Nephron progenitor cell (in vitro differentiated cells): ENCODE measurements at regions not wholly inside any gene's neighbourhood (a gene's known extent, or its start where the extent isn't known, plus 50 kb on each side); places are given as distances from the start of the nearest gene placed in this dataset.

Experiments
- DNase-seq: peaks from one replicate; pipeline ENCODE4 v3.0.0; 2021
- H3K27ac Mint-ChIP-seq: 2 replicates; pipeline ENCODE4 v1.8.0; 2021; ENCODE audit warnings: mild to moderate bottlenecking, moderate library complexity, mixed read lengths
- H3K27me3 Mint-ChIP-seq: 2 replicates; pipeline ENCODE4 v1.8.0; 2021; ENCODE audit warnings: mild to moderate bottlenecking, low read depth, mixed read lengths; ENCODE audit not compliant: poor library complexity
- H3K36me3 Mint-ChIP-seq: 2 replicates; pipeline ENCODE4 v1.8.0; 2021; ENCODE audit warnings: low read depth, mixed read lengths
- H3K4me1 Mint-ChIP-seq: 2 replicates; pipeline ENCODE4 v1.8.0; 2021; ENCODE audit warnings: mixed read lengths
- H3K4me3 Mint-ChIP-seq: 2 replicates; pipeline ENCODE4 v1.8.0; 2021; ENCODE audit warnings: mild to moderate bottlenecking, moderate library complexity, mixed read lengths
- H3K9me3 Mint-ChIP-seq: 2 replicates; pipeline ENCODE4 v1.8.0; 2021; ENCODE audit warnings: mild to moderate bottlenecking, moderate library complexity, mixed read lengths
- CTCF ChIP-seq: fragments of 200-600 bp; sonication (generic); IDR thresholded peaks from 2 replicates; pipeline ENCODE4 v1.5.0; 2021; ENCODE audit warnings: antibody characterized with exemption

DNA sequence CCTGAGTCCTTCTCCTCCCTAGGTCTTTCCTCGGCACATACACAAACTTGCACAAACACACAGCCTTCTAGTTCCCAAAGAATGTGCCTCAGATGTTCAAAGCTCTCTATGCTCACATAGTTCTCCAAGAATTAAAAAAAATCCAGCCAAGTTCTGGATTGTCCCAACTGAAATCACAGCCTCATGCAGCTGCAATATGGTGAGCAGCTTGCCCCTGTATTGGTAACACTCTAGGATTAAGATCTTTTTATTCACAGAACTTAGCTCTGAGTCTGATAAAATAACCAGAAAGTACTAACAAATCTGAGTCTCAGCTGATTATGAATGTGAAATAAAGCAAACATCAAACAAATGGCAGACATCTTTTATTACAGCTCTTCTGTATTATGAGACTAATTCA is 604.8 kb upstream of the PFKP start:
- Mint-ChIP-seq H3K9me3 (peaks cover 40% of the 10 kb centered on the region), H3K27ac (no peak overlapping the region), H3K36me3 (no peaks in the 10 kb centered on the region), H3K4me1 (no peaks in the 10 kb centered on the region), H3K4me3 (no peak overlapping the region), H3K27me3 (peaks cover 1% of the 10 kb centered on the region)
- DNase-seq, result no peak
- TF ChIP-seq CTCF, result no peak

- TF ChIP-seq CTCF, result no peak
- Mint-ChIP-seq H3K27me3 (peaks cover 11% of the 10 kb centered on the region), H3K4me1 (no peaks in the 10 kb centered on the region), H3K27ac (no peak overlapping the region), H3K4me3 (no peak overlapping the region), H3K9me3 (peaks cover 32% of the 10 kb centered on the region), H3K36me3 (no peaks in the 10 kb centered on the region)
- DNase-seq, result no peak
These were observed 606.5 kb upstream of the PFKP start for GRCh38 chr10:2460812-2461211.

GRCh38 chr10:2459713-2460112 is 607.6 kb upstream of the PFKP start:
- no peak for TF ChIP-seq CTCF
- no peaks in the 10 kb centered on the region for H3K4me1 Mint-ChIP-seq
- no peak overlapping the region for H3K4me3 Mint-ChIP-seq
- DNase-seq, result no peak
- no peak overlapping the region for H3K27ac Mint-ChIP-seq
- peaks cover 23% of the 10 kb centered on the region for H3K9me3 Mint-ChIP-seq
- H3K27me3 Mint-ChIP-seq, result peaks cover 17% of the 10 kb centered on the region
- no peaks in the 10 kb centered on the region for H3K36me3 Mint-ChIP-seq

DNA sequence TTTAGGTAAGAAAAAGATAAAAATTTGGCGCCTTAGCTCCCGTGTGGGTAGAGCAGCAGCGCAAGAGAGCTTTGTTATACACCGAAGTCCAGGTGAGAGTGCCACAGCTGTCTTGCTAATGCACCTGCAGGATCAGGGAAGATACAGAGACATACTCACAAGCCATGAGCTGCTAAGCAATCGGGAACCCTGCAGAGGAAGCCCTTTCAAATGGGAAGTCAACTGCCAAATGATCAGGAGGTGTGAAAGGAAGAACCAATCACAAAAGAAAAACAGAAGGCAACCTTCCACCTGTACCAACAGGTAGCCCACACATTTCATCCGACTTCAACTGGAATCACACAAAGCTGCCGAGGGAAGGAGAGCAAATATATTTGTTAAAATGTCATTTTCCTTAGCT is 610.5 kb upstream of the PFKP start:
- H3K27ac Mint-ChIP-seq, result no peak overlapping the region

DNA sequence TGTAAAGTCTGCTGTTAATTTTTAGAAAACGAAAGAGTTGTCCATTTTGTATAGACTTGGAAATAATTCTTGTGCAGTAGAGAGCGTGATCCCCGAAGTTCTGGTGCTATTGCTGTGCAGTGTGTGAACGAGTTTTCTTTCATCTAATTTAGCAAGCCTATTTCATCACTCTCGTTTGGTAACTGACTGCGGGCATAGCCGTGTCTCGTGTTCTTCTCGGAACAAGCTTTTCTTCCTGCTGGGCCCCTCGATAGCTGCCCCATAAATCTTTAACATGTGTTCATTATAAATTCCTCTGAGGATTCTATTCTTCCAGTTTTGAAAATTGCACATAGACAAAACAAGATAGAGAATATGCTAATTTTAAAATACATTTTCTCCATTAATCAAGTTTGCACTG is 622.0 kb upstream of the PFKP start:
- TF ChIP-seq CTCF, result no peak
- Mint-ChIP-seq H3K27ac (no peak overlapping the region), H3K4me1 (peaks cover 6% of the 10 kb centered on the region), H3K9me3 (peaks cover 15% of the 10 kb centered on the region), H3K4me3 (no peak overlapping the region), H3K27me3 (peaks cover 9% of the 10 kb centered on the region), H3K36me3 (no peaks in the 10 kb centered on the region)
- no peak for DNase-seq

More for the DNA sequence above, 610.5 kb upstream of the PFKP start:
- Mint-ChIP-seq H3K36me3 (no peaks in the 10 kb centered on the region), H3K4me1 (no peaks in the 10 kb centered on the region), H3K27me3 (peaks cover 17% of the 10 kb centered on the region), H3K9me3 (peaks cover 23% of the 10 kb centered on the region), H3K4me3 (no peak overlapping the region)
- no peak for TF ChIP-seq CTCF
- DNase-seq, result no peak

GRCh38 chr10:2439983-2440382 is 627.4 kb upstream of the PFKP start:
- H3K4me1 Mint-ChIP-seq, result peaks cover 6% of the 10 kb centered on the region
- no peak for DNase-seq
- H3K9me3 Mint-ChIP-seq, result peaks cover 7% of the 10 kb centered on the region
- peaks cover 6% of the 10 kb centered on the region for H3K27me3 Mint-ChIP-seq
- no peak for TF ChIP-seq CTCF
- no peaks in the 10 kb centered on the region for H3K36me3 Mint-ChIP-seq
- H3K4me3 Mint-ChIP-seq, result no peak overlapping the region
- no peak overlapping the region for H3K27ac Mint-ChIP-seq
